OCI-LY7 (cell line): ENCODE measurements at regions not wholly inside any gene's neighbourhood (a gene's known extent, or its start where the extent isn't known, plus 50 kb on each side); places are given as distances from the start of the nearest gene placed in this dataset.

Experiments
- EZH2phosphoT487 ChIP-seq: fragments of 200-600 bp; sonication (generic); IDR thresholded peaks from 2 replicates; pipeline ENCODE4 v1.6.1; 2018; ENCODE audit warnings: low read depth, borderline replicate concordance, mild to moderate bottlenecking, mixed run types, antibody characterized with exemption, low read length, moderate library complexity, mixed read lengths
- TF ChIP-seq, protein P1 (sequence below): fragments of 200-600 bp; sonication (generic); conservative IDR thresholded peaks from 2 replicates; pipeline ENCODE4 v1.5.1; 2014; ENCODE audit warnings: mild to moderate bottlenecking, antibody characterized with exemption, low read length, moderate library complexity, mixed read lengths

DNA sequence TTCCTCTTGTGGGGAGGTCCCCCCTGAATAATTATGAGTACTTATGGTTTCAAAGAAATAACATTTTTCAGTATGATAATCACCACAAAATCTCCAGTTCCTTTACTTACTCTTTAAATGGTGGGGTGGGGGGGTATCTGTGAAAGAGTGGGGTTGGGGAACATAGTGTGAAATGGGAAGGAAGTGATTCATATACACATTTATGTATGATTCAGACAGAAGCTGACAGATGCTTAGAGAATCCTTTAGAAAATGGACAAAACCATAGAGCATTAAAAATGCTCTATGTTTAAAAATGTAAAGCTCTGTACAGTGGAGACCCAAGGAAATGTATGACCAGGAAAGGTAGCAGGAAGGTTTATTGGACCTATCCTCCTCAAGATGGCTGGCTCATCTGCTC is 267.5 kb upstream of the GRIA1 start:
- no peak for TF ChIP-seq EZH2phosphoT487
- TF ChIP-seq, protein P1, sequence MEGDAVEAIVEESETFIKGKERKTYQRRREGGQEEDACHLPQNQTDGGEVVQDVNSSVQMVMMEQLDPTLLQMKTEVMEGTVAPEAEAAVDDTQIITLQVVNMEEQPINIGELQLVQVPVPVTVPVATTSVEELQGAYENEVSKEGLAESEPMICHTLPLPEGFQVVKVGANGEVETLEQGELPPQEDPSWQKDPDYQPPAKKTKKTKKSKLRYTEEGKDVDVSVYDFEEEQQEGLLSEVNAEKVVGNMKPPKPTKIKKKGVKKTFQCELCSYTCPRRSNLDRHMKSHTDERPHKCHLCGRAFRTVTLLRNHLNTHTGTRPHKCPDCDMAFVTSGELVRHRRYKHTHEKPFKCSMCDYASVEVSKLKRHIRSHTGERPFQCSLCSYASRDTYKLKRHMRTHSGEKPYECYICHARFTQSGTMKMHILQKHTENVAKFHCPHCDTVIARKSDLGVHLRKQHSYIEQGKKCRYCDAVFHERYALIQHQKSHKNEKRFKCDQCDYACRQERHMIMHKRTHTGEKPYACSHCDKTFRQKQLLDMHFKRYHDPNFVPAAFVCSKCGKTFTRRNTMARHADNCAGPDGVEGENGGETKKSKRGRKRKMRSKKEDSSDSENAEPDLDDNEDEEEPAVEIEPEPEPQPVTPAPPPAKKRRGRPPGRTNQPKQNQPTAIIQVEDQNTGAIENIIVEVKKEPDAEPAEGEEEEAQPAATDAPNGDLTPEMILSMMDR = no peak
